H1 (cell line): ENCODE measurements at regions not wholly inside any gene's neighbourhood (a gene's known extent, or its start where the extent isn't known, plus 50 kb on each side); places are given as distances from the start of the nearest gene placed in this dataset.

Experiments
- CTCF ChIA-PET: fragments of 300-600 bp; sonication (Branson Sonifier 250); formaldehyde crosslinking; loops from one replicate; lab custom pipeline; 2021; ENCODE audit not compliant: partially characterized antibody; lab: Charles Lee
- POLR2A ChIA-PET: fragments of 300-600 bp; sonication (Branson Sonifier 250); formaldehyde crosslinking; loops from one replicate; lab custom pipeline; 2021; ENCODE audit warnings: inconsistent platforms; ENCODE audit not compliant: partially characterized antibody; lab: Charles Lee
- DNase-seq, 2 experiments: peaks; one replicate each; pipeline versions ENCODE4 v3.0.0 to v3.0.0-alpha.2; 2010 to 2022; ENCODE audit warnings: low spot score in 2 of 2, low read depth in 1 of 2, mixed read lengths in 1 of 2
- FAIRE-seq: peaks from 2 replicates; lab custom pipeline; 2011; peaks lifted over from hg19 to GRCh38; lab: Jason Lieb, UNC
- H2AFZ ChIP-seq: 2 replicates; pipeline ENCODE4 v1.8.1; 2012; ENCODE audit warnings: low read length, inconsistent platforms
- H2AK5ac ChIP-seq: 2 replicates; pipeline ENCODE4 v1.6.1; 2013; ENCODE audit warnings: low read depth, low read length
- H2BK120ac ChIP-seq: replicated peaks from 2 replicates; pipeline ENCODE3; 2013; ENCODE audit warnings: low read depth, low read length, inconsistent platforms
- H2BK12ac ChIP-seq: 2 replicates; pipeline ENCODE4 v1.6.1; 2013; ENCODE audit warnings: low read depth, low read length
- H2BK15ac ChIP-seq: 2 replicates; pipeline ENCODE4 v1.6.1; 2013; ENCODE audit warnings: low read length
- H2BK20ac ChIP-seq: 2 replicates; pipeline ENCODE4 v1.6.1; 2013; ENCODE audit warnings: low read length
- H2BK5ac ChIP-seq: 2 replicates; pipeline ENCODE4 v1.6.1; 2013; ENCODE audit warnings: low read depth, low read length
- H3K14ac ChIP-seq: 2 replicates; pipeline ENCODE4 v1.6.1; 2013; ENCODE audit warnings: inconsistent platforms; ENCODE audit not compliant: insufficient read length
- H3K18ac ChIP-seq: 2 replicates; pipeline ENCODE4 v1.6.1; 2013; ENCODE audit warnings: low read length; ENCODE audit errors: extremely low read depth
- H3K23ac ChIP-seq: 2 replicates; pipeline ENCODE4 v1.6.1; 2013; ENCODE audit warnings: inconsistent platforms; ENCODE audit not compliant: insufficient read length
- H3K23me2 ChIP-seq: 2 replicates; pipeline ENCODE4 v1.6.1; 2013; ENCODE audit warnings: low read depth, low read length
- H3K27ac ChIP-seq: 2 replicates; pipeline ENCODE4 v1.6.1; 2011; ENCODE audit warnings: low read depth, low read length, inconsistent platforms
- H3K27me3 ChIP-seq, 4 experiments: replicated peaks in 1 of 4; 1 replicate in 1 of 4; 2 replicates in 3 of 4; pipeline versions ENCODE4 v1.6.1 to v1.8.1; 2011 to 2013; ENCODE audit warnings: low read length in 3 of 4, mild to moderate bottlenecking in 3 of 4, inconsistent platforms in 2 of 4, mixed read lengths in 2 of 4, moderate library complexity in 1 of 4; ENCODE audit not compliant: control insufficient read depth in 3 of 4, insufficient read depth in 3 of 4; ENCODE audit errors: extremely low read depth in 1 of 4
- H3K36me3 ChIP-seq, 4 experiments: 2 replicates each; pipeline versions ENCODE4 v1.6.1 to v1.8.1; 2011 to 2013; ENCODE audit warnings: mild to moderate bottlenecking in 4 of 4, low read length in 3 of 4, moderate library complexity in 2 of 4, control low read depth in 1 of 4, inconsistent platforms in 1 of 4; ENCODE audit not compliant: insufficient read depth in 4 of 4, control insufficient read depth in 2 of 4
- H3K4ac ChIP-seq: replicated peaks from 2 replicates; pipeline ENCODE3; 2013; ENCODE audit warnings: low read length, low read depth, mixed read lengths, inconsistent platforms; ENCODE audit not compliant: insufficient read length
- H3K4me1 ChIP-seq, 4 experiments: replicated peaks in 1 of 4; 1 replicate in 1 of 4; 2 replicates in 3 of 4; pipeline versions ENCODE4 v1.6.1 to v1.8.1; 2011 to 2013; ENCODE audit warnings: low read length in 3 of 4, inconsistent platforms in 2 of 4, mixed read lengths in 1 of 4; ENCODE audit not compliant: insufficient read depth in 4 of 4, control insufficient read depth in 3 of 4
- H3K4me2 ChIP-seq, 2 experiments: 2 replicates each; pipeline versions ENCODE4 v1.6.1 to v1.8.1; 2011 to 2013; ENCODE audit warnings: low read depth in 2 of 2, low read length in 2 of 2, control low read depth in 1 of 2, inconsistent platforms in 1 of 2, mild to moderate bottlenecking in 1 of 2; ENCODE audit not compliant: insufficient read depth in 1 of 2
- H3K4me3 ChIP-seq, 4 experiments: fragments of 200-600, 300-600 bp in 1 of 4; sonication (generic), shearing (Covaris generic), sonication (Bioruptor Twin) in 1 of 4; 2 replicates each; pipeline versions ENCODE4 v1.5.1 to v1.8.1; 2011 to 2016; ENCODE audit warnings: low read length in 4 of 4, low read depth in 3 of 4, control low read depth in 2 of 4, inconsistent platforms in 2 of 4, mild to moderate bottlenecking in 2 of 4, mixed read lengths in 1 of 4, moderate library complexity in 1 of 4; ENCODE audit not compliant: insufficient read depth in 2 of 4; ENCODE audit errors: extremely low read depth in 1 of 4
- H3K56ac ChIP-seq: replicated peaks from 2 replicates; pipeline ENCODE3; 2013; ENCODE audit warnings: low read depth, mild to moderate bottlenecking, mixed read lengths, low read length, inconsistent platforms; ENCODE audit not compliant: insufficient read length
- H3K79me1 ChIP-seq: 2 replicates; pipeline ENCODE4 v1.6.1; 2013; ENCODE audit warnings: low read depth, low read length, control low read depth
- H3K79me2 ChIP-seq, 2 experiments: 2 replicates each; pipeline versions ENCODE4 v1.6.1 to v1.8.1; 2012 to 2013; ENCODE audit warnings: low read length in 2 of 2, mild to moderate bottlenecking in 2 of 2, inconsistent platforms in 1 of 2; ENCODE audit not compliant: insufficient read depth in 2 of 2, control insufficient read depth in 1 of 2
- H3K9ac ChIP-seq, 4 experiments: replicated peaks in 1 of 4; 1 replicate in 1 of 4; 2 replicates in 3 of 4; pipeline versions ENCODE4 v1.6.1 to v1.8.1; 2011 to 2013; ENCODE audit warnings: low read depth in 3 of 4, low read length in 3 of 4, control low read depth in 2 of 4, mild to moderate bottlenecking in 2 of 4, moderate library complexity in 2 of 4, inconsistent platforms in 1 of 4; ENCODE audit errors: extremely low read depth in 1 of 4
- H3K9me3 ChIP-seq, 2 experiments: 2 replicates each; pipeline versions ENCODE4 v1.6.1 to v1.8.1; 2012 to 2013; ENCODE audit warnings: mild to moderate bottlenecking in 2 of 2, moderate library complexity in 2 of 2, control low read depth in 1 of 2, inconsistent platforms in 1 of 2, low read depth in 1 of 2, low read length in 1 of 2, mixed read lengths in 1 of 2; ENCODE audit not compliant: insufficient read depth in 2 of 2
- H4K20me1 ChIP-seq, 2 experiments: replicated peaks in 1 of 2; 2 replicates each; pipeline versions ENCODE3 to v1.8.1; 2011 to 2013; ENCODE audit warnings: inconsistent platforms in 2 of 2, low read length in 2 of 2, mild to moderate bottlenecking in 1 of 2; ENCODE audit not compliant: insufficient read depth in 2 of 2, control insufficient read depth in 1 of 2
- H4K5ac ChIP-seq: 2 replicates; pipeline ENCODE4 v1.6.1; 2013; ENCODE audit warnings: low read length, low read depth, mixed read lengths, inconsistent platforms; ENCODE audit not compliant: insufficient read length
- H4K8ac ChIP-seq: 2 replicates; pipeline ENCODE4 v1.8.0; 2013; ENCODE audit warnings: mild to moderate bottlenecking, moderate library complexity, low read length, inconsistent platforms; ENCODE audit not compliant: insufficient read depth; ENCODE audit errors: extremely low read depth
- H4K91ac ChIP-seq: replicated peaks from 2 replicates; pipeline ENCODE3; 2013; ENCODE audit warnings: low read length, mixed read lengths, inconsistent platforms; ENCODE audit not compliant: insufficient read length
- CHD1 ChIP-seq: IDR thresholded peaks from 2 replicates; pipeline ENCODE4 v1.6.1; 2012; ENCODE audit warnings: low read depth, low read length, improper control_type of control experiment
- CREB1 ChIP-seq: IDR thresholded peaks from 2 replicates; pipeline ENCODE4 v1.6.1; 2012; ENCODE audit warnings: inconsistent platforms
- CTBP2 ChIP-seq: IDR thresholded peaks from 2 replicates; pipeline ENCODE4 v1.7.0; 2011; ENCODE audit warnings: borderline replicate concordance, mild to moderate bottlenecking, moderate library complexity, mixed read lengths, low read length; ENCODE audit not compliant: insufficient read depth, insufficient read length
- EZH2 ChIP-seq: fragments of 200-600 bp; sonication (generic); IDR thresholded peaks from 2 replicates; pipeline ENCODE4 v1.7.1; 2012; ENCODE audit warnings: low read depth, mild to moderate bottlenecking, moderate library complexity, low read length, inconsistent platforms; ENCODE audit not compliant: severe bottlenecking
- JUND ChIP-seq: IDR thresholded peaks from 2 replicates; pipeline ENCODE4 v1.6.1; 2011; ENCODE audit warnings: mild to moderate bottlenecking, improper control_type of control experiment, low read length
- SAP30 ChIP-seq: fragments of 300-600 bp; sonication (generic); IDR thresholded peaks from 2 replicates; pipeline ENCODE4 v1.7.1; 2012; ENCODE audit warnings: low read length, moderate library complexity, mild to moderate bottlenecking, inconsistent platforms; ENCODE audit not compliant: insufficient read depth, insufficient replicate concordance
- SIN3A ChIP-seq, 2 experiments: IDR thresholded peaks in 1 of 2; conservative IDR thresholded peaks in 1 of 2; 2 replicates each; pipeline ENCODE4 v1.6.1; 2011 to 2012; ENCODE audit warnings: low read length in 2 of 2, improper control_type of control experiment in 1 of 2, low read depth in 1 of 2, mild to moderate bottlenecking in 1 of 2
- SP2 ChIP-seq: IDR thresholded peaks from 2 replicates; pipeline ENCODE4 v1.6.1; 2012; ENCODE audit warnings: mild to moderate bottlenecking, low read length, inconsistent platforms
- WGBS, 2 experiments: shearing (Covaris generic) in 1 of 2; methylation state at CpG; one replicate each; pipeline versions ENCODE4 v1.1.6 to v1.1.7; 2013 to 2015; ENCODE audit warnings: low lambda C conversion rate in 2 of 2, mixed read lengths in 2 of 2, inconsistent platforms in 1 of 2, low coverage in 1 of 2, missing lambda C conversion rate in 1 of 2; ENCODE audit not compliant: insufficient replicate concordance in 2 of 2, insufficient coverage in 1 of 2, insufficient read length in 1 of 2; ENCODE audit errors: extremely low coverage in 1 of 2, missing lambda C conversion rate in 1 of 2; 5-methylcytosine and 5-hydroxymethylcytosine counted together

DNA sequence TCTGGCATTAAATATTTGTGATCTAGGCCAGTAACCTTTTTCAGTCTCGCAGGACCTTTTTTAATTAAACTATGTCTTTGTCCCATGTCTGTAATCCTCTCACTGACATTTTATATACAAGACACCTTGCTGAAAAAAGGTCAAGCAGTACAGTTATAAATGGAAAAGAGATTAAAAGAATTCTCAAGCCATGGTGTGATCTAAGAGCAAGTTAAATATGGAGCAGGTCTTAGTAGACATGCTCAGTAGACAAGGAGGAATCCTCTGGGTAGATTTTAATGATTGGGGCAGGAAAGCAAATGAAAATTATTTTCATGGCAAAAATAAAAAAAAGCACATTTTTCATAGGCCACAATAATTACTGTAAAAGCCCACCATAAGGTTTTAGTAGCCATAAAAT lies 203.5 kb downstream of the PPP1R3A start:
- Histone ChIP-seq H3K56ac (no peak overlapping the region), H3K18ac (no peak overlapping the region), H4K8ac (no peak overlapping the region)
- ChIA-PET POLR2A (no interaction called here), CTCF (interaction anchor here (2.7 kb wide), 1 partner anchor 311 kb away, joined by 7 read pairs; no protein-coding TSS in a partner anchor)
- WGBS, 2 experiments: 80% methylated on average over 1 of the region's 1 CpG; no CpG with 5 or more reads in 1 of the 2 experiments
- no peak for TF ChIP-seq SP2
- TF ChIP-seq SIN3A (conservative IDR thresholded peaks at IDR 0.05 in 1 of 2, IDR thresholded peaks at IDR 0.05 in 1 of 2; ENCODE audit: low read depth in 1 of 2, low read length in 2 of 2): no peak
- TF ChIP-seq JUND: no peak
- TF ChIP-seq SAP30: no peak
- no peak for TF ChIP-seq CREB1
- TF ChIP-seq EZH2: no peak
- no peak for TF ChIP-seq CHD1
- no peak for TF ChIP-seq CTBP2
- TF ChIP-seq, all 59 proteins: peak for 0
- no peaks in the 10 kb centered on the region for H3K4me1 ChIP-seq
- H3K36me3 ChIP-seq: no peaks in the 10 kb centered on the region
- no peaks in the 10 kb centered on the region for H3K79me1 ChIP-seq
- H3K4me2 ChIP-seq: no peak overlapping the region
- H3K79me2 ChIP-seq: no peaks in the 10 kb centered on the region
- H2AK5ac ChIP-seq: no peak overlapping the region
- H3K14ac ChIP-seq: no peak overlapping the region
- H2BK5ac ChIP-seq: no peak overlapping the region
- no peak overlapping the region for H3K27ac ChIP-seq
- H2BK12ac ChIP-seq: no peak overlapping the region
- H4K20me1 ChIP-seq: no peaks in the 10 kb centered on the region
- no peak overlapping the region for H3K4ac ChIP-seq
- H3K4me3 ChIP-seq: no peak overlapping the region
- H3K9ac ChIP-seq: no peak overlapping the region
- no peak overlapping the region for H2BK20ac ChIP-seq
- H4K5ac ChIP-seq: no peak overlapping the region
- no peak overlapping the region for H2AFZ ChIP-seq
- H3K9me3 ChIP-seq: no peaks in the 10 kb centered on the region
- H2BK120ac ChIP-seq: no peak overlapping the region
- FAIRE-seq (no peak), DNase-seq (no peak)
- no peak overlapping the region for H4K91ac ChIP-seq
- H3K27me3 ChIP-seq: no peaks in the 10 kb centered on the region
- H2BK15ac ChIP-seq: no peak overlapping the region
- H3K23me2 ChIP-seq: no peaks in the 10 kb centered on the region; the same call in 1 of the 2 replicates
- H3K23ac ChIP-seq: no peak overlapping the region
